Sciatic nerve (tissue), 2 donors: ENCODE measurements at regions not wholly inside any gene's neighbourhood (a gene's known extent, or its start where the extent isn't known, plus 50 kb on each side); places are given as distances from the start of the nearest gene placed in this dataset.

Experiments used
- ATAC-seq: fragments of 200-7000 bp; cut with Tn5 transposase; one replicate; pipeline ENCODE4 v1.9.1; 2020; ENCODE audit warnings: mild to moderate bottlenecking, moderate library complexity
- DNase-seq: peaks from one replicate; pipeline ENCODE4 v3.0.0-alpha.2; 2020; ENCODE audit warnings: low spot score
- intact Hi-C: fragments of 100-400 bp; cut with DNase I; formaldehyde crosslinking; loops from one replicate; pipeline ENCODE4 v1.14.2; 2022
- donor health status: DM: no; HTN: no; CAD: no.
- donor health status: DM: no; HTN: no; CAD: no.

DNA sequence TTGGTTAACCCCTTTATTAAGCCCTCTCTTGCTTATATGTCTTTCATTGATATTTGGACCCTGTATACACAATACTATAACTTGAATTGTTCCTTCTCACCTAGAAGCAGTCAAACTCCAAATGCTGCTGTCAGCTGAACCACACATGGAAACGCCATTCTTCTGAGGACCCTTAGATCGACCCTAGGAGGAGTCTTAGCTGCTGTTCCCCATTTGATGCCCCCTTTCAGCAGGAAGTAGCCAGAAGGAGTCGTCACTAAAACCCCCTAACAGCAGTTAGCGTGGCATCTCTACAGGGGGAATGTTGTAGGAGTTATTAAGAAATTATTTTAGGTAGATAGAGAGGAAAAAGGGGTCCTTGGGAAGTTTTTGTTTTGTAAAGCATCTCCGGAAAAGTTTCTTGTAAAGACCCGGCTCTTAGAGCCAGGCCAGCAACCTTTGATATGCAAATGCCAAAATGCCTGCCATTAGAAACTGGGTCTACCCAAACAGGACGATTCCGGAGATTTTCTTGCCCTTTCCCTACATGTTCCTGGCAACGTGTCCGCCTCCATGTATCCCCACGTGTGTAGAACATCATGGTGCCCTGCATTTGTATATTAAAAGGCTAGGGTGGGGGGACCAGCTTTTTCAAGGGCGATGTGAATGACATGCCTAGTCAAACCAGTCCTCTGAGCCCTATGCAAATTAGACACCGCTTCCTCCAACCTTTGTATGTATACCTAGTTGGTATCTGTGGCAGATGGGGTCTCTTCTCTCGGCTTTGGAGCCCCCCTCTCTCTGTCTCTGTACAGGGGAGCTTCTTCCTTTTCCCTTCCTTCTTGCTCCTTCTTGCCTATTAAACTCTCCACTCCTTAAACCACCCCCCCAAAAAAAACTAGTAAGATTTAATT lies 638.4 kb upstream of the POU3F3 start:
- no peak for ATAC-seq
- intact Hi-C loops, result no loop called here
- no peak for DNase-seq

DNA sequence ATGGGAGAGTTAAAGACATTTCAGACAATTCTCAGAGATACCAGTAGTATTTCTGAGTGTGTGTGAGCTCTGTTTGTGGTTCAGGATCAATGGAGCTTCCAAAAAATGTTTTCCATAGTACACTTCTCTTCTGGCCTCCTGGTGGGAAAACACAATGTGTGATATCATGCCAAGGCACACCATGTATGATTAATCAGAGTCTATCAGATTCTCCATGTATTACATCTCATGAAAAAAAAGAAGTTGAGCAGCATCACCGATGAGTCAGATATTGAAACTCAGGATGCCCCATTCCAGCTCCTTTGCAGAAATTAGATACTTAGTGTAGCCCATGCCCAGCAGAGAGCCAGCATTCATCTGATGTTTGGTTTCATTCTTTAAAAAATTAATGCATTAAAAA lies 620.3 kb upstream of the POU3F3 start:
- ATAC-seq (no peak), DNase-seq (no peak)
- intact Hi-C loops, result no loop called here

DNA sequence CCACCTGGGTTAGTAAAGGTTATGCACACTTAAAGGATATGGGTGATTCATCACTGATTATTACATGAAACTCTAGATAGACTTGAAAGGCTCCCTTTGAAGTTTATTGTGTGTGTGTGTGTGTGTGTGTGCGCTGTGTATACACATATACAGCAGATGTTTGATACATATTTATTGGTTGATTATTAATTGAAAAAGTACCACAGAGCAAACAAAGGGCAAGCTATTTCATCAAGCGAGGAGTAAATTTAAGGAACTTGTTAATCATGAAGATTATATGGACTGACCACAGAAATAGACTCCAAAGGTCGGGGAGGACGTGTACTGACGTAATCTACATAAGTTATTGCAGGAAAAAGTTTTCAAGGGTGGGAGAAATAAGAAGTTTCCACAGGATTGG lies 617.4 kb upstream of the POU3F3 start:
- intact Hi-C loops, result no loop called here

DNA sequence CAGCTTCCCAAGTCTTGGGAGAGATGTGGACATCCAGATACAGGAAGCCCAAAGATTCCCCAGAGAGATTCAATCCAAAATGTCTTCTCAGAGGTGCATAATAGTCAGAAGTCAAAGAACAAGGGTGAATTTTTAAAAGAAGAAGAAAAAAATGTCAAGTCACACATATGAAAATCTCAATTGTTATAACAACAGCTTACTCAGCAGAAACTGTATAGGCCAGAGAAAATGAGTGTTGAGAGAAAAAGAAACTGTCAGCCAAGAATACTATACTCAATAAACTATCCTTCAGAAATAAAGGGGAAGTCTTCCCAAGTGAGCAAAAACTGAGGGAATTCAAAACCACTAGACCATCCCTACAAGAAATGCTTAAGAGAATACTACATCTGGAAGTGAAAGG lies 612.9 kb upstream of the POU3F3 start:
- no peak for ATAC-seq
- intact Hi-C loops, result no loop called here
- DNase-seq, result no peak

More for the DNA sequence above, 617.4 kb upstream of the POU3F3 start:
- no peak for ATAC-seq
- DNase-seq, result no peak

DNA sequence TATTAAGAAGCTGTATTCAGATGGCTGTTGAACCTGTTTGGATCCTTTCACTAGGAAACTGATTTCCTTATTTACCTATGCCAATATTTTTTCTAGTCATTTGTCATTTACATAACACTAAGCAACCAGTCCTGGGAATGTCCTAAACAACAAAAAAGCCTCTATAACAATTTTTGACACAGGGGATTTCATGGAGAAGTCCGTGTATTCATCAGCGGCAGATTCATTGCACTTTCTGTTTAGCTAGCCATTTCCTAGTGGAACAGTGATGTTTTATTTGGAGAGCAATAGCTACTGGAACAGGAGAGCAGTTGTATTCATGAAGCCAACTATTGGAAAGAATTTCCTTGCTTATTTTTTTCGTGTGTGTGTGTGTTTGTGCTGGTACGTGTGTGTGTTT lies 604.3 kb upstream of the POU3F3 start:
- DNase-seq, result no peak

DNA sequence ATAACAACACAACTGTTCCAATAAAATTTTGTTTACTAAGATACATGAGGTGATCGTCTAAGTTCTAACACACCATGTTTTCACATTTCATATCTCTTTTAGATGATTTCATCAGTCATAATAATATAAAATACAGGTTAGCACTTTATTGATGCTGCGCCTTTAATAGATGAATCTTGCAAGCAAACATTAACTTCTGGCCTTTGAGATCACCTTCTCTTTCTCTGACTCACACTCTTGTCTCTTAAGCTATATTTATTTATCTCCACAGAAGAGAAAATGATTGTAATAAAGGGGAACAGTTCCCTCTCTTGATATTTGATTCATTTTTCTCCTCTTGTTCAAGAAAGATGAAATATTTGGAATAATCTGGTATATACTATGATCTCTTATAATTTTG lies 603.3 kb upstream of the POU3F3 start:
- ATAC-seq (no peak), DNase-seq (no peak)
- intact Hi-C loops, result no loop called here

More for the DNA sequence above, 604.3 kb upstream of the POU3F3 start:
- intact Hi-C loops, result no loop called here
- no peak for ATAC-seq

DNA sequence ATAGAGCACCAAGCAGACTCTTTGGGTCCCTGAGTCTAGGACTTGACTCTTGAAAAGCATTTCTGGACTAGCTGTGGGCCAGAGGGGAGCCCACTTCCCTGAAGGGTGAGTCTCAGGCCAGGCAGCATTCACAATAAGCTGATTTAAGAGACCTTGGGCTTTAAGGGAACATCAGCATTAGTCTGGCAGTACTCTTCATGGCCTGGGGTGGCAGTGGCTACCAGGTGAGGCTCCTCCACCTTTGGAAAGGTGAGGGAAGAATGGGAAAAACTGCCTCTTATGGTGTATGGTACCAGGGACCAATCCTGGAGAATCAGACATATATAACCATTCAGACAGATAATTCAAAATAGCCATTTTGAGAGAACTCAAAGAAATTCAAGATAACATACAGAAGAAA lies 599.9 kb upstream of the POU3F3 start:
- intact Hi-C loops, result no loop called here
- ATAC-seq (no peak), DNase-seq (no peak)

DNA sequence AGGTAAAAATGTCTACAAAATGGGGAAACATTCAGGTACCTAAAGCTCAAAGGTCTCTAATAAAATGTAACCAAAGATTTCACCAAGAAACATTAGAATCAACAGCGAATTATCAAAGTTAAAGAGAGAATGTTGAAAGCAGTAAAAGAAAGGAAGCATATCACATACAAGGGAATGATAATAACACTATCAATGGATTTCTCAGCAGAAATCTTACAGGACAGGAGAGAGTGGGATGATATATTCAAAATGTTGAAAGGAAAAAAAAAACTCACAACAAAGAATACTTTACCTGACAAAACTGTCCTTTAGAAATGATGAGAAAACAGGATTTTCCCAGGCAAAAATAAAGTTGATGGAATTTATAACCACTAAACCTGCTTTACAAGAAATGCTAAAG lies 591.2 kb upstream of the POU3F3 start:
- ATAC-seq (no peak), DNase-seq (no peak)
- intact Hi-C loops, result no loop called here

DNA sequence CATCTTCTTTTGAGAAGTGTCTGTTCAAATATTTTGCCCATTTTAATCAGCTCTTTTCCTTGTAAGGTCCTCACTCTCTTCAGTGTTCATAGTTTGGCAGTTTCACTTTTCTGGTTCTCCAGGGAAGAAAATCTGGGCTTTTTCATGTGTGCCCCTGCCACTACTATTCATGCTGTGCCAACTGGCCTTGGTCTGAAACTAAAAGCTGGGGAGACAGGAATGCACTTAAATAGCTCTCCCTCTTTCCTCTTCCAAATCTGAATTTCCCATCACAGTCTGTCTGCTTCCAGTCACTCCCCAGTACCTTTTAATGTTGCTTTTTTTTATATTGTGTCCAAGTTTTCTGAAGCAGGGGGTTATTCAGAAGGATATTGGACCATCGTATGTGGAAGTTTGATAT lies 574.3 kb upstream of the POU3F3 start:
- ATAC-seq, result no peak
- no peak for DNase-seq
- intact Hi-C loops, result no loop called here

DNA sequence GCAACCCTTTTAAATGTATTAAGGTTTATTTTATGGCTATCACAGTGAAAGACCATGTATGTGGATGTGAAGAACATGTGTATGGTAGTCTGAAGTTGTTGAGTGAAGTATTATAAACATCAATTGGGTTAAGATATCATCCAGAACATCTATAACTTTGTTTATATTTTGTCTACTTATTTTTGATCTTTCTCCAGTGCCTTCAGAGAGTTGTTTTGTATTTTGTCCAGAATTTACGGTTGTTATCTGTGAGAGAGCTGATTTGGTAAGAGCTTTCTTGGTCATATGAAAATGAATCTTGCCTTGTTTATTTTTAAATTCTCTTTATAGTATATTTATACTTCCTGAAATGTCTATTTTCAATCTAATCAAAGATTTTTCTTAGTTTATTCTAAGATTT lies 573.7 kb upstream of the POU3F3 start:
- ATAC-seq (no peak), DNase-seq (no peak)
- intact Hi-C loops, result no loop called here

DNA sequence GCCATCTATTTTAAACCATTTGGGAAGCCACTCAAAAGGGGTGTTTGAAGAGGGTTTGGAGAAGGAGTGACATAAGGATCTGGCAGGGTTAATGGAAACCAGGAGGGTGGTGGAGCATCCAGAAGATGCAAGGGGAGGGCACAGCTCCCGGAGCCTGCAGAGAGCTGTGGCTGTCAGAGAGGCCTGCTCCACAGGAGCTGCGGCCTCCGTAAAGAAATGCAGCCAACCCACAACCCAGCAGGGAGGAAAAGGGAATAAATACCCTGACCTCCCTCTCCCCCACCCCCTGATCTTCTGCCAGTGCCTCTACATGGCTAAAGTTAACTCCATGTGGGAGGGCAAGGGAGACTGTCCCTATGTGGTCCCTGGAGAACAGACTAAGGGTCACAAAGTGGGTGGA lies 567.1 kb upstream of the POU3F3 start:
- no peak for ATAC-seq
- intact Hi-C loops, result no loop called here
- DNase-seq, result no peak

DNA sequence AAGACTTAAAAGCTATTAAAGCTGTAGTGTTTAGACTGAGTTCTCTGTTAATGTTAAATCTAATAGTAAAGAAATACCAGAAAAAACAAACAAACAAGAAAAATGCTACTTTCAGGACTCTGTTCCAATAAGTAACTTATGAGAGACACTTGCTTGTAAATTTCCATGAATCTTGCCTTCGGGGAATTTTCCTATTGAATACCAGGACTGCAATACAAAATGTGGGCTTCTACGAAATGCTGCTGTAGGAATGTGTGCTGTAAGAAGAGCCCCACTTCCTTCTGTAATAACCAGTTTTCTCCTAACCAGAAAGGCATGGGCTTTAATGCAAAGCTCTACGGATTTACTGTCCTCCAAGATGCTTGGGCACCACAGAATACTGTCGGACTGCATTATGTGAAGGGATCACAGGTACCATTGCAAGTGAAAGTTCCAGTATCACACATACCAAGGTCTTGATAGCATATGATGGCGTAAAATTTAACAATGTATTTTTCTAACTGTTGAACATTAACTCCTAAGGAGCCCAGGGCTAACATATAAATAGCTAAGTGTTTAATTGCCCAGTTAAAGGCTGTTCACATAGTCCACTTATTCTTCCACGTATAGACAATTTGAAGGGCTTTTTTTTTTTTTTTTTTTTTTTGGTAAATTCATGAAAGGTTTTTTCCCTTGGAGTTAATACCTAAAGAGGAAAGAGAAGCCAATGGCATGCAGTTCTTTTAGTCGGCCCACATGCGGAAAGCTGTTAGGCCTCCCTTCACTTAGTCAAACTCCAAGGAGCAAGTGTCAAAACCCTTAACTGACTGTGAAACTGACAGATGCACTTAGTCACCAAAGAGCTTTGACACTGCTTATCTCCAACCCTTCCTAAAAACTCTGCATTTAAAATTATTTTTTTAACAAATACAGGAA lies 564.0 kb upstream of the POU3F3 start:
- ATAC-seq, result no peak
- DNase-seq, result no peak

DNA sequence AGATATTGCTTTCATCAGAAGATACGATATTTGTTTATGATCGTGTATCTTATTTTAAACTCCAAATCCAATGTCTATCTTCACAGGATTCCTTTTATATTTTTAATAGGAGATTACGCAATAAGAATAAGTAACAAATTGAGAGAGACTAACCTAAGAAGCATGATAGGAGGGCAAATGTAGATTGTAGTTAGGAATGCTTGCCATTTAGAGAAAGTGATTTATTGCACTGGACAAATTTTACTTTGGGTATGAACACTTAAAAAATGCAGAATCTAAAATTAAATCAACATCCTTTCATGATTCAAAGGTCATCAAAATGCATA lies 563.4 kb upstream of the POU3F3 start:
- intact Hi-C loops, result no loop called here
- no peak for DNase-seq
- no peak for ATAC-seq

More for the DNA sequence above, 564.0 kb upstream of the POU3F3 start:
- intact Hi-C loops, result no loop called here

DNA sequence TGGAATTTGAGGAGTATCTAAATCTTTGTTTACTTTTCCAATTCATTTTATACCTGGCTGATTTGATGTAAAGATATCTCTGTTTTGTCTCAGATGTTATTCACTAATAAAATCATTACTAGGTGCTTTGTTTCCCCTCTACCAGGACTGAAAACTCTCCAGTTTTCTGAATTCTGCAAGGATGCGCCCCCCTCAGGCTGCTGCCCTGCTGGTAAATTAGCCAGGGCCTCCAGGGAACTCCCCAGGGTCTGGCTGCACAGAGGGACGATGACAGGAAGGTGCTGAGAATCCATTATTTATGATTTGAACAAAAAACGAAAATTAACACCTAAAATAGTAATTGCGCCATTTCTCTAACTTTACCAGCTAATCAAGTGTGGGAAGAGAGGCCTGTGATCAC lies 541.2 kb upstream of the POU3F3 start:
- DNase-seq, result no peak
- intact Hi-C loops, result no loop called here
- no peak for ATAC-seq

DNA sequence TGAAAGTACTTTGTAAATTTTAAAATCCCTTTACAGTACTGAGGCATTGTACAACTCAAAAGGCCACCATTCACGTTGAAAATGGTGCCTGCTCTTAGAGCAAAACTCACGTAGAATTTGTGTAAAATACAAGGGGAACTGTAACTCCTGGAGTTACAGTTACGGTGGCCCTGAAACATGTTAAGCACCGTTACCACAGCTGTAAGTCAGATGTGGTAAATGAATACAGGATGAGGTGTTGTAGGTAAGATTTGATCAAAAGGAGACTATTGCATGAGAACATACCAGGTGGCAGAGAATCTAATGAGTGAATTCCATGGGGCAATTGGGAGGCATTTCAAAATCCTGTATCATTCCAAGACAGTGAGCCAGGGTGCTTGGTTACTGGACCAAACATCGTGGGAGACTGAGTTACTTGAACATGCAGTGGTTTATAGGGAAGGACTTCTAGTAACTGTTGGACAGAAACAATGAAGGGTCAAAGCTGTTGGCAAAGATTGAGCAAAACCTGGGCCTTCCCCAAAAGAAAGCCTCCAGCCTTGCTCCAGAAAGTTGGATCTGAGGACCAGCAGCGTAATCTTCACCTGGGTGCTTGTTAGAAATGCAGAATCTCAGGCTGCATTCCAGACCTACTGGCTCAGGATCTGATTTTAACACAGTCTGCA lies 535.8 kb upstream of the POU3F3 start:
- DNase-seq (no peak), ATAC-seq (no peak)
- intact Hi-C loops, result no loop called here

DNA sequence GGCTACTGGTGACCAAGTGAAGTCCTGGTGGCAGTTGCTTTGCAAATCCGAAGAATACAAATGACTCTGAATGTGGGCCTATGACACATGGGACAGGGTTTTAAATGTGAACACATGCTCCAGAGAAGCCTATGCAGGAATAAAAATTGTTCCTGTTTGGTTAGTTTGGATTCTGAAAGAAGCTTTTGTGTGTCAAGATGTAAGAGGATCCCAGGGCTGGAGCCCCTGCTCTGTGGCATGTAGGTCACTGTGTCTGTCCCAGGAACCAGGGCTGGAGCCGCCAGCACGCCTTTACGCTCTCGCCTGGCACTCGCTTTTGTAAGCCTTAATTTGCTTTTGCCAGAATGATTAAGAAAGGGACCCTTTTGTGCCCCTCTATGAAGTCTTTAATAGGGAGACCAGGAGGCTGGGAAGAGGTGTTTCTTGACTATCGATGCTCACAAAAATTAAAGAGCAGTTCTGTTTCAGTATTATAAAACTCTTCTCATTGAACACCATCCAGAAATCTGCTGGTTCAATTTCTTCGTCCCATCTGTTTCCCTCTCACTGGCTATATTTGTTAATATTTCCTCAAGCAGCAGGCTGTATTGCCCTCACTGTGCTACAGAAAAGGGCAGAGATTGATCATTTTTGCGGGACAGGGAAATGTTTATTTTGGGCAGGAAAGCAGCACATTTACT lies 532.7 kb upstream of the POU3F3 start:
- DNase-seq (no peak), ATAC-seq (no peak)
- intact Hi-C loops, result no loop called here

DNA sequence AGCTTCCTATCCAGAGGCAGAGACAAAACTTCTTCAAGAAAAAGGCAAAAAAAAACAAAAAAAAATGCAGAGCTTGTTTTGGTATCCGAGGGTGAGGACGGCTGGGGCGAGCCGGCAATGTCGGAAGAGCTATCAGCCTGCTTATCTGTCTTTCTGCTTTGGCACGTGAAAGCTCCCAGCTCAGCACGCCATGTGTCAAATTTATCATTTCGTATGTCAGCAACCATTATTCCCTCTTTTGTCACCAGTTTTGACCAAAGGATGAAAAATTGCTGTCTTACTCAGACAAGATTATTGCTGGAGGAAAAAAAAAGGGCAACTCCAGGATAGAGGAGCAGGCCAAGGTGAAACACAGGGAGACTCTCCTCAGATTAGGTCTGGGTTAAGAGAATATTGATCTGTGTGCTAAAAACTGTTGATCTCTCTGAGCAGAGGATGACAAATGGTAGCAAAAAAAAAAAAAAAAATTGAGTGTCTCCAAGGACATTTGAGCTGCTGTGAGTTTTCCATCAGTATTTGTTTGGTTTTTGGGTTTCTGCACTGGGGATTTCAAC lies 532.0 kb upstream of the POU3F3 start:
- DNase-seq, result no peak
- no peak for ATAC-seq
- intact Hi-C loops, result no loop called here

DNA sequence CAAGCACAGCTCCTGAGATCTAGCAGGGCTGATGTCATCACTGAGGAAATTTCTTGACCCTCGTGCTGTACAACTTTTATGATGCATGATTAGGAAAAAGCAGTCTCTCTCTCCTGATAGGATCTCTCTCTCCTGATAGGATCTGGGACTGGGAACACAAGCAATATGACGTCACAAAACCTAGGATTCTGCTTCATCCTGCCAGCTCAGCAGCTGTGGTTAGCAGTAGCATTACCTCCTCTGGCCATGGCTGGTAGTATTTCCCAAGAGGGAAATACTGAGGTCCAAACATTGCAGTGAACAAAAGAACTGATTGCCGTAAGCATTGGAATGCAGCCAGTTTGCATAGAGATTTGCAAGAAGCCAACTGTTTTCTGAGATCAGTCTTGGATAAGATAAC lies 521.2 kb upstream of the POU3F3 start:
- ATAC-seq (no peak), DNase-seq (no peak)
- intact Hi-C loops, result no loop called here

DNA sequence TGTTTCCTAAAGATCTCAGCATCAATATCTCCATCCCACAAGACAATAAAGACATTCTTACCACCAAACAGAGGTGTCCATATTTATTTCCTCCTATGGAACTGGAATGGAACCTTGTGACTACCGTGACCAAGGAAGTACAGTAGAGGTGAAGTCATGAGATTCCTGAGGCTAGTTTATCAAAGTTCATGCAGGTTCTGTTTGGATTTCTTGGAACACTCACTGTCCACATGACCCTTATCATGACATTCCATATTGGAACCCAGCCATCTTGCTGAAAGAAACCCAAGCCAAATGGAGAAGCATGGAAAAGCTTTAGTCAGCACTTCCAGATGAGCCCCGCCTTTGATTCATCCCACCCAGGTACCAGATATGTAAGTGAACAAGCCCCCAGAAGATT lies 516.0 kb upstream of the POU3F3 start:
- DNase-seq (no peak), ATAC-seq (no peak)
- intact Hi-C loops, result no loop called here
